Neural progenitor cell (in vitro differentiated cells): ENCODE measurements at regions not wholly inside any gene's neighbourhood (a gene's known extent, or its start where the extent isn't known, plus 50 kb on each side); places are given as distances from the start of the nearest gene placed in this dataset.

ENCODE experiments used
- DNase-seq: peaks from one replicate; pipeline ENCODE4 v3.0.0-alpha.2; 2016; ENCODE audit warnings: low spot score
- H2AFZ ChIP-seq: fragments of 200-600 bp; sonication (generic); replicated peaks from 2 replicates; pipeline ENCODE4 v1.6.1; 2016; ENCODE audit warnings: antibody characterized with exemption
- H3F3A ChIP-seq: fragments of 200-600 bp; sonication (generic); 2 replicates; pipeline ENCODE4 v1.6.1; 2016; ENCODE audit warnings: antibody characterized with exemption, low read depth
- H3K27ac ChIP-seq: fragments of 200-600 bp; sonication (generic); 2 replicates; pipeline ENCODE4 v1.5.1; 2016; ENCODE audit warnings: mild to moderate bottlenecking
- H3K27me3 ChIP-seq: fragments of 200-600 bp; sonication (generic); 2 replicates; pipeline ENCODE4 v1.6.1; 2016; ENCODE audit warnings: mild to moderate bottlenecking, moderate library complexity
- H3K36me3 ChIP-seq: fragments of 200-600 bp; sonication (generic); 2 replicates; pipeline ENCODE4 v1.5.1; 2016
- H3K4me1 ChIP-seq: fragments of 200-600 bp; sonication (generic); 2 replicates; pipeline ENCODE4 v1.6.1; 2016; ENCODE audit warnings: mixed run types
- H3K4me2 ChIP-seq: fragments of 200-600 bp; sonication (generic); 2 replicates; pipeline ENCODE4 v1.6.1; 2016
- H3K4me3 ChIP-seq: fragments of 200-600 bp; sonication (generic); 2 replicates; pipeline ENCODE4 v1.5.1; 2016
- H3K79me2 ChIP-seq: fragments of 200-600 bp; sonication (generic); 2 replicates; pipeline ENCODE4 v1.6.1; 2016; ENCODE audit warnings: low read depth
- H3K9ac ChIP-seq: fragments of 200-600 bp; sonication (generic); 2 replicates; pipeline ENCODE4 v1.6.1; 2016
- H3K9me3 ChIP-seq: fragments of 200-600 bp; sonication (generic); 2 replicates; pipeline ENCODE4 v1.5.1; 2016; ENCODE audit warnings: low read depth
- H4K20me1 ChIP-seq: fragments of 200-600 bp; sonication (generic); 2 replicates; pipeline ENCODE4 v1.6.1; 2016; ENCODE audit warnings: low read depth
- H3K27ac Mint-ChIP-seq: 3 replicates; pipeline ENCODE4 v1.8.0; 2021; ENCODE audit warnings: mixed read lengths
- H3K27me3 Mint-ChIP-seq: 2 replicates; pipeline ENCODE4 v1.8.0; 2022; ENCODE audit warnings: low read depth, mild to moderate bottlenecking, inconsistent platforms, moderate library complexity, mixed read lengths; ENCODE audit not compliant: insufficient read depth
- H3K36me3 Mint-ChIP-seq: 3 replicates; pipeline ENCODE4 v1.8.0; 2021; ENCODE audit warnings: mixed read lengths
- H3K4me1 Mint-ChIP-seq: 3 replicates; pipeline ENCODE4 v1.8.0; 2021; ENCODE audit warnings: mixed read lengths
- H3K4me3 Mint-ChIP-seq: 3 replicates; pipeline ENCODE4 v1.8.0; 2021; ENCODE audit warnings: mild to moderate bottlenecking, moderate library complexity, mixed read lengths
- H3K9me3 Mint-ChIP-seq: 3 replicates; pipeline ENCODE4 v1.8.0; 2020; ENCODE audit warnings: mixed read lengths
- CTCF ChIP-seq: fragments of 200-600 bp; sonication (generic); IDR thresholded peaks from 2 replicates; pipeline ENCODE4 v1.5.1; 2017; ENCODE audit warnings: antibody characterized with exemption, mild to moderate bottlenecking
- EZH2 ChIP-seq: fragments of 200-600 bp; sonication (generic); IDR thresholded peaks from 2 replicates; pipeline ENCODE4 v1.6.1; 2017; ENCODE audit warnings: antibody characterized with exemption, mild to moderate bottlenecking, moderate library complexity
- EZH2phosphoT487 ChIP-seq: fragments of 200-600 bp; sonication (generic); IDR thresholded peaks from 2 replicates; pipeline ENCODE4 v1.6.1; 2017; ENCODE audit warnings: antibody characterized with exemption

GRCh38 chr6:3620937-3621336 lies 130.6 kb downstream of the PXDC1 start:
- TF ChIP-seq EZH2: no peak
- no peak for TF ChIP-seq CTCF
- no peak for TF ChIP-seq EZH2phosphoT487
- Histone ChIP-seq H3K4me3 (no peak overlapping the region), H3K79me2 (no peaks in the 10 kb centered on the region), H3K27ac (no peak overlapping the region), H3K9me3 (no peaks in the 10 kb centered on the region), H3F3A (peaks cover 8% of the 10 kb centered on the region), H3K9ac (no peak overlapping the region), H2AFZ (no peak overlapping the region), H3K27me3 (peaks cover 6% of the 10 kb centered on the region), H4K20me1 (no peaks in the 10 kb centered on the region), H3K4me1 (peaks cover 23% of the 10 kb centered on the region), H3K36me3 (no peaks in the 10 kb centered on the region), H3K4me2 (no peak overlapping the region)
- DNase-seq: no peak
- Mint-ChIP-seq H3K27me3 (peaks cover 12% of the 10 kb centered on the region), H3K36me3 (peaks cover 2% of the 10 kb centered on the region), H3K27ac (no peak overlapping the region), H3K4me1 (peaks cover 25% of the 10 kb centered on the region), H3K9me3 (no peaks in the 10 kb centered on the region), H3K4me3 (no peak overlapping the region)

GRCh38 chr6:3620389-3620788 lies 131.1 kb downstream of the PXDC1 start:
- Mint-ChIP-seq H3K36me3 (peaks cover 2% of the 10 kb centered on the region), H3K27ac (no peak overlapping the region), H3K4me1 (peaks cover 20% of the 10 kb centered on the region), H3K9me3 (no peaks in the 10 kb centered on the region), H3K4me3 (no peak overlapping the region), H3K27me3 (peaks cover 12% of the 10 kb centered on the region)
- H3K4me2 ChIP-seq: no peak overlapping the region
- H3K9ac ChIP-seq: no peak overlapping the region
- peaks cover 17% of the 10 kb centered on the region for H3K4me1 ChIP-seq
- H3K27ac ChIP-seq: no peak overlapping the region
- H3F3A ChIP-seq: peaks cover 8% of the 10 kb centered on the region
- no peaks in the 10 kb centered on the region for H3K79me2 ChIP-seq
- DNase-seq: no peak
- H3K9me3 ChIP-seq: no peaks in the 10 kb centered on the region
- H3K27me3 ChIP-seq: peaks cover 6% of the 10 kb centered on the region
- no peaks in the 10 kb centered on the region for H4K20me1 ChIP-seq
- TF ChIP-seq EZH2: no peak
- no peak overlapping the region for H2AFZ ChIP-seq
- no peak overlapping the region for H3K4me3 ChIP-seq
- no peaks in the 10 kb centered on the region for H3K36me3 ChIP-seq

GRCh38 chr6:3619800-3620199 lies 131.7 kb downstream of the PXDC1 start:
- Histone ChIP-seq H3K27me3 (peaks cover 6% of the 10 kb centered on the region), H3K9ac (no peak overlapping the region), H3K9me3 (no peaks in the 10 kb centered on the region), H3K36me3 (no peaks in the 10 kb centered on the region), H3K27ac (no peak overlapping the region), H3F3A (peaks cover 8% of the 10 kb centered on the region), H3K4me1 (peaks cover 12% of the 10 kb centered on the region), H3K79me2 (no peaks in the 10 kb centered on the region), H2AFZ (no peak overlapping the region), H3K4me3 (no peak overlapping the region), H4K20me1 (no peaks in the 10 kb centered on the region), H3K4me2 (no peak overlapping the region)
- H3K27ac Mint-ChIP-seq: no peak overlapping the region
- H3K4me1 Mint-ChIP-seq: peaks cover 14% of the 10 kb centered on the region
- peaks cover 2% of the 10 kb centered on the region for H3K36me3 Mint-ChIP-seq
- peaks cover 13% of the 10 kb centered on the region for H3K27me3 Mint-ChIP-seq
- H3K9me3 Mint-ChIP-seq: no peaks in the 10 kb centered on the region
- TF ChIP-seq EZH2phosphoT487 (no peak), EZH2 (no peak), CTCF (no peak)
- no peak for DNase-seq
- no peak overlapping the region for H3K4me3 Mint-ChIP-seq

GRCh38 chr6:3619201-3619600 lies 132.3 kb downstream of the PXDC1 start:
- Histone ChIP-seq H3F3A (peaks cover 5% of the 10 kb centered on the region), H4K20me1 (no peaks in the 10 kb centered on the region), H3K4me2 (no peak overlapping the region), H3K9ac (no peak overlapping the region), H3K4me3 (no peak overlapping the region), H3K9me3 (no peaks in the 10 kb centered on the region), H3K79me2 (no peaks in the 10 kb centered on the region), H3K4me1 (peaks cover 7% of the 10 kb centered on the region), H2AFZ (no peak overlapping the region), H3K27me3 (peaks cover 6% of the 10 kb centered on the region), H3K27ac (no peak overlapping the region), H3K36me3 (no peaks in the 10 kb centered on the region)
- TF ChIP-seq CTCF (no peak), EZH2phosphoT487 (no peak), EZH2 (no peak)
- Mint-ChIP-seq H3K27me3 (peaks cover 13% of the 10 kb centered on the region), H3K36me3 (peaks cover 2% of the 10 kb centered on the region), H3K27ac (no peak overlapping the region), H3K4me1 (peaks cover 8% of the 10 kb centered on the region), H3K4me3 (no peak overlapping the region), H3K9me3 (no peaks in the 10 kb centered on the region)
- DNase-seq: no peak
